ENCODE measurements at regions not wholly inside any gene's neighbourhood (a gene's known extent, or its start where the extent isn't known, plus 50 kb on each side); places are given as distances from the start of the nearest gene placed in this dataset.

GRCh38 chr1:110816945-110817344 lies 56.0 kb upstream of the CD53 start:
- no peaks in the 10 kb centered on the region for H3K9me3 ChIP-seq (ENCODE audit: control insufficient read depth in 2 of 2, insufficient read depth in 1 of 2, low read depth in 1 of 2, low read length in 1 of 2)
- no peaks in the 10 kb centered on the region for H3K27me3 ChIP-seq (ENCODE audit: control insufficient read depth in 1 of 2, insufficient read depth in 2 of 2, low read length in 2 of 2)
- H3K4me1 ChIP-seq (ENCODE audit: control insufficient read depth in 2 of 2, insufficient read depth in 2 of 2, low read length in 1 of 2), result no peaks in the 10 kb centered on the region
- no peak overlapping the region for H3K4me3 ChIP-seq (ENCODE audit: low read depth in 1 of 2, low read length in 2 of 2)
- no peaks in the 10 kb centered on the region for H3K36me3 ChIP-seq (ENCODE audit: control insufficient read depth in 2 of 2, insufficient read depth in 2 of 2, low read length in 1 of 2)
- 66 to 71% methylated on average over 3 of the region's 3 CpGs for WGBS, 2 donors
- H3K27ac ChIP-seq (ENCODE audit: low read depth in 2 of 2, low read length in 1 of 2), result no peak overlapping the region

GRCh38 chr1:110811529-110811928 lies 61.4 kb upstream of the CD53 start:
- H3K4me3 ChIP-seq (ENCODE audit: low read depth in 1 of 2, low read length in 2 of 2), result no peak overlapping the region
- no peaks in the 10 kb centered on the region for H3K9me3 ChIP-seq (ENCODE audit: control insufficient read depth in 2 of 2, insufficient read depth in 1 of 2, low read depth in 1 of 2, low read length in 1 of 2)
- H3K27ac ChIP-seq (ENCODE audit: low read depth in 2 of 2, low read length in 1 of 2), result no peak overlapping the region
- no peaks in the 10 kb centered on the region for H3K36me3 ChIP-seq (ENCODE audit: control insufficient read depth in 2 of 2, insufficient read depth in 2 of 2, low read length in 1 of 2)
- H3K4me1 ChIP-seq (ENCODE audit: control insufficient read depth in 2 of 2, insufficient read depth in 2 of 2, low read length in 1 of 2), result no peaks in the 10 kb centered on the region
- 19 to 32% methylated on average over 1 of the region's 1 CpG for WGBS, 2 donors
- H3K27me3 ChIP-seq (ENCODE audit: control insufficient read depth in 1 of 2, insufficient read depth in 2 of 2, low read length in 2 of 2), result no peaks in the 10 kb centered on the region

GRCh38 chr1:110800079-110800478 lies 72.9 kb upstream of the CD53 start:
- Histone ChIP-seq H3K36me3 (ENCODE audit: control insufficient read depth in 2 of 2, insufficient read depth in 2 of 2, low read length in 1 of 2) (no peaks in the 10 kb centered on the region), H3K27ac (ENCODE audit: low read depth in 2 of 2, low read length in 1 of 2) (no peak overlapping the region), H3K4me1 (ENCODE audit: control insufficient read depth in 2 of 2, insufficient read depth in 2 of 2, low read length in 1 of 2) (no peaks in the 10 kb centered on the region), H3K9me3 (ENCODE audit: control insufficient read depth in 2 of 2, insufficient read depth in 1 of 2, low read depth in 1 of 2, low read length in 1 of 2) (no peaks in the 10 kb centered on the region), H3K27me3 (ENCODE audit: control insufficient read depth in 1 of 2, insufficient read depth in 2 of 2, low read length in 2 of 2) (no peaks in the 10 kb centered on the region), H3K4me3 (ENCODE audit: low read depth in 1 of 2, low read length in 2 of 2) (no peak overlapping the region)
- 39 to 55% methylated on average over 2 of the region's 2 CpGs for WGBS, 2 donors

- Histone ChIP-seq H3K4me1 (ENCODE audit: control insufficient read depth in 2 of 2, insufficient read depth in 2 of 2, low read length in 1 of 2) (no peaks in the 10 kb centered on the region), H3K9me3 (ENCODE audit: control insufficient read depth in 2 of 2, insufficient read depth in 1 of 2, low read depth in 1 of 2, low read length in 1 of 2) (no peaks in the 10 kb centered on the region), H3K36me3 (ENCODE audit: control insufficient read depth in 2 of 2, insufficient read depth in 2 of 2, low read length in 1 of 2) (no peaks in the 10 kb centered on the region), H3K27me3 (ENCODE audit: control insufficient read depth in 1 of 2, insufficient read depth in 2 of 2, low read length in 2 of 2) (no peaks in the 10 kb centered on the region), H3K4me3 (ENCODE audit: low read depth in 1 of 2, low read length in 2 of 2) (no peak overlapping the region), H3K27ac (ENCODE audit: low read depth in 2 of 2, low read length in 1 of 2) (no peak overlapping the region)
- WGBS, 2 donors, result 47 to 63% methylated on average over 3 of the region's 3 CpGs
Measured at GRCh38 chr1:110798691-110799256, 74.2 kb upstream of the CD53 start.

GRCh38 chr1:110788673-110789072 lies 84.3 kb upstream of the CD53 start:
- no peaks in the 10 kb centered on the region for H3K36me3 ChIP-seq (ENCODE audit: control insufficient read depth in 2 of 2, insufficient read depth in 2 of 2, low read length in 1 of 2)
- WGBS, 2 donors, result 78 to 92% methylated on average over 2 of the region's 2 CpGs

GRCh38 chr1:110787328-110788071 lies 85.4 kb upstream of the CD53 start:
- Histone ChIP-seq H3K9me3 (ENCODE audit: control insufficient read depth in 2 of 2, insufficient read depth in 1 of 2, low read depth in 1 of 2, low read length in 1 of 2) (no peaks in the 10 kb centered on the region), H3K36me3 (ENCODE audit: control insufficient read depth in 2 of 2, insufficient read depth in 2 of 2, low read length in 1 of 2) (no peaks in the 10 kb centered on the region), H3K27ac (ENCODE audit: low read depth in 2 of 2, low read length in 1 of 2) (no peak overlapping the region), H3K27me3 (ENCODE audit: control insufficient read depth in 1 of 2, insufficient read depth in 2 of 2, low read length in 2 of 2) (no peaks in the 10 kb centered on the region), H3K4me1 (ENCODE audit: control insufficient read depth in 2 of 2, insufficient read depth in 2 of 2, low read length in 1 of 2) (no peaks in the 10 kb centered on the region), H3K4me3 (ENCODE audit: low read depth in 1 of 2, low read length in 2 of 2) (no peak overlapping the region)
- 36 to 39% methylated on average over 3 of the region's 3 CpGs for WGBS, 2 donors

More at GRCh38 chr1:110788673-110789072, 84.3 kb upstream of the CD53 start:
- no peak overlapping the region for H3K4me3 ChIP-seq (ENCODE audit: low read depth in 1 of 2, low read length in 2 of 2)
- H3K9me3 ChIP-seq (ENCODE audit: control insufficient read depth in 2 of 2, insufficient read depth in 1 of 2, low read depth in 1 of 2, low read length in 1 of 2), result no peaks in the 10 kb centered on the region
- H3K27ac ChIP-seq (ENCODE audit: low read depth in 2 of 2, low read length in 1 of 2), result no peak overlapping the region
- H3K27me3 ChIP-seq (ENCODE audit: control insufficient read depth in 1 of 2, insufficient read depth in 2 of 2, low read length in 2 of 2), result no peaks in the 10 kb centered on the region
- no peaks in the 10 kb centered on the region for H3K4me1 ChIP-seq (ENCODE audit: control insufficient read depth in 2 of 2, insufficient read depth in 2 of 2, low read length in 1 of 2)

GRCh38 chr1:110786802-110787327 lies 86.1 kb upstream of the CD53 start:
- 59 to 62% methylated on average over 3 of the region's 3 CpGs for WGBS, 2 donors
- H3K4me1 ChIP-seq (ENCODE audit: control insufficient read depth in 2 of 2, insufficient read depth in 2 of 2, low read length in 1 of 2), result no peaks in the 10 kb centered on the region
- no peaks in the 10 kb centered on the region for H3K27me3 ChIP-seq (ENCODE audit: control insufficient read depth in 1 of 2, insufficient read depth in 2 of 2, low read length in 2 of 2)
- no peaks in the 10 kb centered on the region for H3K9me3 ChIP-seq (ENCODE audit: control insufficient read depth in 2 of 2, insufficient read depth in 1 of 2, low read depth in 1 of 2, low read length in 1 of 2)
- H3K4me3 ChIP-seq (ENCODE audit: low read depth in 1 of 2, low read length in 2 of 2), result no peak overlapping the region
- no peak overlapping the region for H3K27ac ChIP-seq (ENCODE audit: low read depth in 2 of 2, low read length in 1 of 2)
- no peaks in the 10 kb centered on the region for H3K36me3 ChIP-seq (ENCODE audit: control insufficient read depth in 2 of 2, insufficient read depth in 2 of 2, low read length in 1 of 2)

- H3K27me3 ChIP-seq (ENCODE audit: control insufficient read depth in 1 of 2, insufficient read depth in 2 of 2, low read length in 2 of 2), result no peaks in the 10 kb centered on the region
- H3K36me3 ChIP-seq (ENCODE audit: control insufficient read depth in 2 of 2, insufficient read depth in 2 of 2, low read length in 1 of 2), result no peaks in the 10 kb centered on the region
- no peaks in the 10 kb centered on the region for H3K4me1 ChIP-seq (ENCODE audit: control insufficient read depth in 2 of 2, insufficient read depth in 2 of 2, low read length in 1 of 2)
- H3K9me3 ChIP-seq (ENCODE audit: control insufficient read depth in 2 of 2, insufficient read depth in 1 of 2, low read depth in 1 of 2, low read length in 1 of 2), result no peaks in the 10 kb centered on the region
- WGBS, 2 donors, result 32 to 41% methylated on average over 2 of the region's 2 CpGs
- no peak overlapping the region for H3K27ac ChIP-seq (ENCODE audit: low read depth in 2 of 2, low read length in 1 of 2)
- no peak overlapping the region for H3K4me3 ChIP-seq (ENCODE audit: low read depth in 1 of 2, low read length in 2 of 2)
Measured at GRCh38 chr1:110785612-110786011, 87.3 kb upstream of the CD53 start.

- no peak overlapping the region for H3K27ac ChIP-seq (ENCODE audit: low read depth in 2 of 2, low read length in 1 of 2)
- H3K27me3 ChIP-seq (ENCODE audit: control insufficient read depth in 1 of 2, insufficient read depth in 2 of 2, low read length in 2 of 2), result no peaks in the 10 kb centered on the region
- WGBS, 2 donors, result 48 to 53% methylated on average over 3 of the region's 3 CpGs
- H3K4me3 ChIP-seq (ENCODE audit: low read depth in 1 of 2, low read length in 2 of 2), result no peak overlapping the region
- no peaks in the 10 kb centered on the region for H3K36me3 ChIP-seq (ENCODE audit: control insufficient read depth in 2 of 2, insufficient read depth in 2 of 2, low read length in 1 of 2)
- H3K9me3 ChIP-seq (ENCODE audit: control insufficient read depth in 2 of 2, insufficient read depth in 1 of 2, low read depth in 1 of 2, low read length in 1 of 2), result no peaks in the 10 kb centered on the region
- no peaks in the 10 kb centered on the region for H3K4me1 ChIP-seq (ENCODE audit: control insufficient read depth in 2 of 2, insufficient read depth in 2 of 2, low read length in 1 of 2)
Measured at GRCh38 chr1:110785055-110785454, 87.9 kb upstream of the CD53 start.
